Liver (tissue), 8 donors: ENCODE measurements at regions not wholly inside any gene's neighbourhood (a gene's known extent, or its start where the extent isn't known, plus 50 kb on each side); places are given as distances from the start of the nearest gene placed in this dataset.

Experiments
- DNase-seq: peaks from one replicate; pipeline ENCODE4 v3.0.0-alpha.2; 2017; ENCODE audit warnings: low spot score
- H3K27ac ChIP-seq, 2 donors: one replicate each; pipeline ENCODE4 v1.7.0; 2013; ENCODE audit warnings: inconsistent platforms in 2 of 2, low read length in 2 of 2, control low read depth in 1 of 2, low read depth in 1 of 2, mild to moderate bottlenecking in 1 of 2
- H3K27me3 ChIP-seq, 4 donors: one replicate each; pipeline versions ENCODE4 v1.6.1 to v1.7.0; 2013; ENCODE audit warnings: low read length in 3 of 4, inconsistent platforms in 1 of 4, mild to moderate bottlenecking in 1 of 4, moderate library complexity in 1 of 4; ENCODE audit not compliant: control insufficient read depth in 4 of 4, insufficient read depth in 4 of 4
- H3K36me3 ChIP-seq, 4 donors: one replicate each; pipeline versions ENCODE4 v1.6.1 to v1.7.0; 2013; ENCODE audit warnings: low read length in 3 of 4, mild to moderate bottlenecking in 3 of 4, low read depth in 1 of 4, moderate library complexity in 1 of 4; ENCODE audit not compliant: control insufficient read depth in 4 of 4, insufficient read depth in 3 of 4
- H3K4me1 ChIP-seq, 4 donors: one replicate each; pipeline versions ENCODE4 v1.6.1 to v1.7.0; 2013; ENCODE audit warnings: low read length in 3 of 4, mild to moderate bottlenecking in 3 of 4, moderate library complexity in 1 of 4; ENCODE audit not compliant: control insufficient read depth in 4 of 4, insufficient read depth in 4 of 4
- H3K4me3 ChIP-seq, 3 donors: one replicate each; pipeline versions ENCODE4 v1.6.1 to v1.7.0; 2013; ENCODE audit warnings: low read length in 3 of 3, control low read depth in 1 of 3, low read depth in 1 of 3, mild to moderate bottlenecking in 1 of 3
- H3K9ac ChIP-seq, 2 donors: one replicate each; pipeline ENCODE4 v1.7.0; 2013; ENCODE audit warnings: low read length in 2 of 2, mild to moderate bottlenecking in 2 of 2, moderate library complexity in 2 of 2, control low read depth in 1 of 2, low read depth in 1 of 2
- H3K9me3 ChIP-seq, 4 donors: one replicate each; pipeline versions ENCODE4 v1.6.1 to v1.7.0; 2013; ENCODE audit warnings: low read length in 3 of 4; ENCODE audit not compliant: control insufficient read depth in 4 of 4
- EGR1 ChIP-seq, 2 donors: IDR thresholded peaks; 2 replicates each; pipeline ENCODE4 v1.6.1; 2016 to 2018; ENCODE audit warnings: antibody characterized with exemption in 2 of 2, low read depth in 2 of 2
- FOXA1 ChIP-seq: IDR thresholded peaks from 2 replicates; pipeline ENCODE4 v1.6.1; 2016; ENCODE audit warnings: antibody characterized with exemption
- FOXA2 ChIP-seq: IDR thresholded peaks from 2 replicates; pipeline ENCODE4 v1.6.1; 2016; ENCODE audit warnings: antibody characterized with exemption
- HNF4A ChIP-seq, 2 donors: conservative IDR thresholded peaks; 2 replicates each; pipeline ENCODE4 v1.6.1; 2016; ENCODE audit warnings: antibody characterized with exemption in 2 of 2, mild to moderate bottlenecking in 2 of 2
- HNF4G ChIP-seq: IDR thresholded peaks from 2 replicates; pipeline ENCODE4 v1.6.1; 2016; ENCODE audit warnings: antibody characterized with exemption
- JUND ChIP-seq, 2 donors: IDR thresholded peaks; 2 replicates each; pipeline ENCODE4 v1.6.1; 2016; ENCODE audit warnings: antibody characterized with exemption in 2 of 2
- NR2F2 ChIP-seq: IDR thresholded peaks from 2 replicates; pipeline ENCODE4 v1.6.1; 2016; ENCODE audit warnings: antibody characterized with exemption
- RAD21 ChIP-seq, 2 donors: IDR thresholded peaks; 2 replicates each; pipeline ENCODE4 v1.6.1; 2016; ENCODE audit warnings: antibody characterized with exemption in 2 of 2, mild to moderate bottlenecking in 2 of 2
- RXRA ChIP-seq, 2 donors: IDR thresholded peaks; 2 replicates each; pipeline ENCODE4 v1.6.1; 2017 to 2018; ENCODE audit warnings: antibody characterized with exemption in 2 of 2, mild to moderate bottlenecking in 1 of 2
- SP1 ChIP-seq: IDR thresholded peaks from 2 replicates; pipeline ENCODE4 v1.6.1; 2018; ENCODE audit warnings: antibody characterized with exemption, mild to moderate bottlenecking
- TAF1 ChIP-seq: conservative IDR thresholded peaks from 2 replicates; pipeline ENCODE4 v1.6.1; 2016; ENCODE audit warnings: antibody characterized with exemption, mild to moderate bottlenecking
- YY1 ChIP-seq: IDR thresholded peaks from 2 replicates; pipeline ENCODE4 v1.6.1; 2016; ENCODE audit warnings: antibody characterized with exemption, mild to moderate bottlenecking
- WGBS: extraction: QIAGEN DNeasy Blood & Tissue Kit; methylation state at CpG from one replicate; pipeline ENCODE4 v1.1.7; 2013; 5-methylcytosine and 5-hydroxymethylcytosine counted together
- TF ChIP-seq, protein P1 (sequence below): IDR thresholded peaks from 2 replicates; pipeline ENCODE4 v1.6.1; 2016; ENCODE audit warnings: antibody characterized with exemption
- TF ChIP-seq, protein P2 (sequence below): IDR thresholded peaks from 2 replicates; pipeline ENCODE4 v1.6.1; 2016; ENCODE audit warnings: antibody characterized with exemption, mild to moderate bottlenecking
- TF ChIP-seq, protein P3 (sequence below): fragments of 150-350 bp; IDR thresholded peaks from 2 replicates; pipeline ENCODE4 v1.5.1; 2017; ENCODE audit warnings: improper control_type of control experiment, low read depth, low read length; ENCODE audit not compliant: missing input control
- TF ChIP-seq, protein P4 (sequence below): IDR thresholded peaks from 2 replicates; pipeline ENCODE4 v1.6.1; 2016; ENCODE audit warnings: antibody characterized with exemption
- TF ChIP-seq, protein P5 (sequence below): IDR thresholded peaks from 2 replicates; pipeline ENCODE4 v1.6.1; 2016; ENCODE audit warnings: antibody characterized with exemption
- donor health status: healthy.
- donor health status: healthy.
- donor health status: healthy.
- donor health status: healthy.
- donor health status: healthy.

DNA sequence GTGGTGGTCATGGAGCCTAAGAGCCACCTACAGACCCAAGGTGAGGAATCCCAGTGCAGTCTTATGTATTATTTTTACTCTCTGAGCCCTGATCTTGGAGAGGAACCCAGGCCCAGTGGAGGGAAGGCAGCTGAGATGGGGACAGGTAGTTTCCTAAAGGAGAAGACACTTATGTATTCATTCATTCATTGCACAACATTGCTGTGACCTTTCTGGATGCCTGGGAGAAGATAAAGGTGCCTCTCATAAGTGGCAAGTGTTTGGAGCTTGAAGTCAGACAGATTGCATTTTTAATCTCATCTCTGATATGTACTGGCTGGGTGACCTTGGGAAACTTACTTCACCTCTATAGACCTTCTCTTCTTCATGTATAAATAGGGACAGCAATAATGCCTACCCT is 111.1 kb downstream of the CEBPB start:
- no peak for TF ChIP-seq TAF1
- no peak for TF ChIP-seq SP1
- no peak for TF ChIP-seq JUND (IDR thresholded peaks at IDR 0.05)
- no peak for TF ChIP-seq EGR1 (IDR thresholded peaks at IDR 0.05; ENCODE audit: low read depth in 2 of 2)
- no peak for TF ChIP-seq YY1
- TF ChIP-seq RXRA (IDR thresholded peaks at IDR 0.05) = no peak
- TF ChIP-seq FOXA2 = no peak
- TF ChIP-seq, protein P1, sequence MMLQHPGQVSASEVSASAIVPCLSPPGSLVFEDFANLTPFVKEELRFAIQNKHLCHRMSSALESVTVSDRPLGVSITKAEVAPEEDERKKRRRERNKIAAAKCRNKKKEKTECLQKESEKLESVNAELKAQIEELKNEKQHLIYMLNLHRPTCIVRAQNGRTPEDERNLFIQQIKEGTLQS = no peak
- no peak for TF ChIP-seq HNF4A (conservative IDR thresholded peaks at IDR 0.05)
- TF ChIP-seq FOXA1 = no peak
- TF ChIP-seq, protein P2, sequence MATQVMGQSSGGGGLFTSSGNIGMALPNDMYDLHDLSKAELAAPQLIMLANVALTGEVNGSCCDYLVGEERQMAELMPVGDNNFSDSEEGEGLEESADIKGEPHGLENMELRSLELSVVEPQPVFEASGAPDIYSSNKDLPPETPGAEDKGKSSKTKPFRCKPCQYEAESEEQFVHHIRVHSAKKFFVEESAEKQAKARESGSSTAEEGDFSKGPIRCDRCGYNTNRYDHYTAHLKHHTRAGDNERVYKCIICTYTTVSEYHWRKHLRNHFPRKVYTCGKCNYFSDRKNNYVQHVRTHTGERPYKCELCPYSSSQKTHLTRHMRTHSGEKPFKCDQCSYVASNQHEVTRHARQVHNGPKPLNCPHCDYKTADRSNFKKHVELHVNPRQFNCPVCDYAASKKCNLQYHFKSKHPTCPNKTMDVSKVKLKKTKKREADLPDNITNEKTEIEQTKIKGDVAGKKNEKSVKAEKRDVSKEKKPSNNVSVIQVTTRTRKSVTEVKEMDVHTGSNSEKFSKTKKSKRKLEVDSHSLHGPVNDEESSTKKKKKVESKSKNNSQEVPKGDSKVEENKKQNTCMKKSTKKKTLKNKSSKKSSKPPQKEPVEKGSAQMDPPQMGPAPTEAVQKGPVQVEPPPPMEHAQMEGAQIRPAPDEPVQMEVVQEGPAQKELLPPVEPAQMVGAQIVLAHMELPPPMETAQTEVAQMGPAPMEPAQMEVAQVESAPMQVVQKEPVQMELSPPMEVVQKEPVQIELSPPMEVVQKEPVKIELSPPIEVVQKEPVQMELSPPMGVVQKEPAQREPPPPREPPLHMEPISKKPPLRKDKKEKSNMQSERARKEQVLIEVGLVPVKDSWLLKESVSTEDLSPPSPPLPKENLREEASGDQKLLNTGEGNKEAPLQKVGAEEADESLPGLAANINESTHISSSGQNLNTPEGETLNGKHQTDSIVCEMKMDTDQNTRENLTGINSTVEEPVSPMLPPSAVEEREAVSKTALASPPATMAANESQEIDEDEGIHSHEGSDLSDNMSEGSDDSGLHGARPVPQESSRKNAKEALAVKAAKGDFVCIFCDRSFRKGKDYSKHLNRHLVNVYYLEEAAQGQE = no peak
- TF ChIP-seq NR2F2 = no peak
- TF ChIP-seq, protein P3, sequence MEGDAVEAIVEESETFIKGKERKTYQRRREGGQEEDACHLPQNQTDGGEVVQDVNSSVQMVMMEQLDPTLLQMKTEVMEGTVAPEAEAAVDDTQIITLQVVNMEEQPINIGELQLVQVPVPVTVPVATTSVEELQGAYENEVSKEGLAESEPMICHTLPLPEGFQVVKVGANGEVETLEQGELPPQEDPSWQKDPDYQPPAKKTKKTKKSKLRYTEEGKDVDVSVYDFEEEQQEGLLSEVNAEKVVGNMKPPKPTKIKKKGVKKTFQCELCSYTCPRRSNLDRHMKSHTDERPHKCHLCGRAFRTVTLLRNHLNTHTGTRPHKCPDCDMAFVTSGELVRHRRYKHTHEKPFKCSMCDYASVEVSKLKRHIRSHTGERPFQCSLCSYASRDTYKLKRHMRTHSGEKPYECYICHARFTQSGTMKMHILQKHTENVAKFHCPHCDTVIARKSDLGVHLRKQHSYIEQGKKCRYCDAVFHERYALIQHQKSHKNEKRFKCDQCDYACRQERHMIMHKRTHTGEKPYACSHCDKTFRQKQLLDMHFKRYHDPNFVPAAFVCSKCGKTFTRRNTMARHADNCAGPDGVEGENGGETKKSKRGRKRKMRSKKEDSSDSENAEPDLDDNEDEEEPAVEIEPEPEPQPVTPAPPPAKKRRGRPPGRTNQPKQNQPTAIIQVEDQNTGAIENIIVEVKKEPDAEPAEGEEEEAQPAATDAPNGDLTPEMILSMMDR = no peak
- TF ChIP-seq, protein P4, sequence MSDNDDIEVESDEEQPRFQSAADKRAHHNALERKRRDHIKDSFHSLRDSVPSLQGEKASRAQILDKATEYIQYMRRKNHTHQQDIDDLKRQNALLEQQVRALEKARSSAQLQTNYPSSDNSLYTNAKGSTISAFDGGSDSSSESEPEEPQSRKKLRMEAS = no peak
- no peak for TF ChIP-seq HNF4G
- TF ChIP-seq, protein P5, sequence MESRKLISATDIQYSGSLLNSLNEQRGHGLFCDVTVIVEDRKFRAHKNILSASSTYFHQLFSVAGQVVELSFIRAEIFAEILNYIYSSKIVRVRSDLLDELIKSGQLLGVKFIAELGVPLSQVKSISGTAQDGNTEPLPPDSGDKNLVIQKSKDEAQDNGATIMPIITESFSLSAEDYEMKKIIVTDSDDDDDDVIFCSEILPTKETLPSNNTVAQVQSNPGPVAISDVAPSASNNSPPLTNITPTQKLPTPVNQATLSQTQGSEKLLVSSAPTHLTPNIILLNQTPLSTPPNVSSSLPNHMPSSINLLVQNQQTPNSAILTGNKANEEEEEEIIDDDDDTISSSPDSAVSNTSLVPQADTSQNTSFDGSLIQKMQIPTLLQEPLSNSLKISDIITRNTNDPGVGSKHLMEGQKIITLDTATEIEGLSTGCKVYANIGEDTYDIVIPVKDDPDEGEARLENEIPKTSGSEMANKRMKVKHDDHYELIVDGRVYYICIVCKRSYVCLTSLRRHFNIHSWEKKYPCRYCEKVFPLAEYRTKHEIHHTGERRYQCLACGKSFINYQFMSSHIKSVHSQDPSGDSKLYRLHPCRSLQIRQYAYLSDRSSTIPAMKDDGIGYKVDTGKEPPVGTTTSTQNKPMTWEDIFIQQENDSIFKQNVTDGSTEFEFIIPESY = no peak
- DNase-seq = no peak

DNA sequence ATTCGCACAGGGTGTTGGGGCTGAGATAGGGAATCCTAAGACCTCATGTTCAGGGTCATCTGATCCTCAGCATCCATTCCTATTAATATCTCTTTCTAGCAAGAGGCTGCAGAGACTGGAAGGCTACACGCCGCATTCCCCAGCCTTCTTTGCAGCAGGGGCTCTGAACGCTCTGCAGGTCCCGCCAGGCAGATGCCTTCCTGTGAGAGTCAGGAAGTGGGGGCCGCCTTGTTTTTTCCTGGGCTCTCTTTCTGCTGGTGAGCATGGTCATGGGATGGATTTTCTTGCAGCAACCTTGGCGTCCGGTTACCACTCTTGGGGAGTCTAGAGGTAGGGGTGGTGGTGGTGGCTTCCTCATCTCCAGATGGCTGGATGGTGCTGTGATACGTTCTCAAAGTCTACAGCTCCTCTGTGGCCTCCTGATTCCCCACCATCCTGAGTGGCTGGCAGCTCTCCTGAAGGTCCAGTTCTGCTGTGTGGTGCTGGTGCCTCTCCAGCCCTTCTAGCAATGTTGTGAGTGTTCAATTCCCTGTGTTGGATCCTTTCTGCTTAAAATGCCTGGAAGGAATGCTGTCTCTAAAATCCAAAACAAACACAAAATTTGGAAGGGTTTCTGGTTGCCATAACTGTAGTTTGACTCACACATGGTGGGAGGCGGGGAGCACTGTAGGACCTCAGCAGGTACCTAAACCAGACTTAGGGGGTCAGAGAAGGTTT is 111.9 kb downstream of the CEBPB start:
- Histone ChIP-seq H3K27ac (peak overlapping the region in 1 of 2 donors; percentile 43), H3K9me3 (no peaks in the 10 kb centered on the region), H3K27me3 (no peaks in the 10 kb centered on the region), H3K4me1 (peaks cover 13 to 42% (median 24%) of the 10 kb centered on the region in 4 donors), H3K36me3 (no peaks in the 10 kb centered on the region), H3K9ac (no peak overlapping the region), H3K4me3 (no peak overlapping the region)
- 80% methylated on average over 10 of the region's 10 CpGs for WGBS
- DNase-seq = no peak
- TF ChIP-seq YY1 = no peak
- TF ChIP-seq EGR1 (IDR thresholded peaks at IDR 0.05; ENCODE audit: low read depth in 2 of 2) = no peak
- TF ChIP-seq, protein P5 = no peak
- TF ChIP-seq FOXA1 = no peak
- TF ChIP-seq JUND (IDR thresholded peaks at IDR 0.05) = no peak
- TF ChIP-seq FOXA2 = no peak
- TF ChIP-seq HNF4G = no peak
- TF ChIP-seq, protein P2 = no peak
- TF ChIP-seq SP1 = no peak
- TF ChIP-seq HNF4A (conservative IDR thresholded peaks at IDR 0.05) = no peak
- TF ChIP-seq RXRA (IDR thresholded peaks at IDR 0.05) = no peak
- TF ChIP-seq, protein P4 = no peak
- TF ChIP-seq RAD21 (IDR thresholded peaks at IDR 0.05) = no peak
- no peak for TF ChIP-seq TAF1

More for the DNA sequence above, 111.1 kb downstream of the CEBPB start:
- no peaks in the 10 kb centered on the region for H3K27me3 ChIP-seq
- peaks cover 6 to 36% (median 17%) of the 10 kb centered on the region in 4 donors for H3K4me1 ChIP-seq
- H3K4me3 ChIP-seq = no peak overlapping the region
- H3K9me3 ChIP-seq = no peaks in the 10 kb centered on the region
- H3K36me3 ChIP-seq = no peaks in the 10 kb centered on the region
- no peak overlapping the region for H3K27ac ChIP-seq
- H3K9ac ChIP-seq = no peak overlapping the region
